Inferior parietal cortex (tissue), 1 donor: ENCODE measurements at regions not wholly inside any gene's neighbourhood (a gene's known extent, or its start where the extent isn't known, plus 50 kb on each side); places are given as distances from the start of the nearest gene placed in this dataset.
A peak's percentile ranks its signal among the peaks of the same experiment; 100 is the strongest.

ENCODE experiments used
- DNase-seq: peaks from one replicate; pipeline ENCODE4 v3.0.0-alpha.2; 2016; ENCODE audit errors: extremely low spot score

- DNase-seq: no peak
These were observed 98.4 kb upstream of the PAPOLG start for GRCh38 chr2:60657673-60658072.

- no peak for DNase-seq
These were observed 97.0 kb upstream of the PAPOLG start for GRCh38 chr2:60659026-60659425.

GRCh38 chr2:60661073-60661738 is 94.9 kb upstream of the PAPOLG start:
- DNase-seq: no peak

- DNase-seq: no peak
These were observed 93.3 kb upstream of the PAPOLG start for GRCh38 chr2:60662781-60663180.

GRCh38 chr2:60671966-60672365 is 84.1 kb upstream of the PAPOLG start:
- no peak for DNase-seq

GRCh38 chr2:60674524-60675165 is 81.4 kb upstream of the PAPOLG start:
- peak; percentile 81 for DNase-seq

- DNase-seq: peak; percentile 36
These were observed 80.8 kb upstream of the PAPOLG start for GRCh38 chr2:60675301-60675700.

- DNase-seq: peak; percentile 21
These were observed 79.2 kb upstream of the PAPOLG start for GRCh38 chr2:60676706-60677330.

GRCh38 chr2:60677356-60677755 is 78.7 kb upstream of the PAPOLG start:
- no peak for DNase-seq

GRCh38 chr2:60678551-60678950 is 77.5 kb upstream of the PAPOLG start:
- DNase-seq: no peak

- DNase-seq: no peak
These were observed 76.9 kb upstream of the PAPOLG start for GRCh38 chr2:60679036-60679780.

- DNase-seq: no peak
These were observed 62.5 kb upstream of the PAPOLG start for GRCh38 chr2:60693551-60693950.

- DNase-seq: no peak
These were observed 60.3 kb upstream of the PAPOLG start for GRCh38 chr2:60695793-60696192.

- no peak for DNase-seq
These were observed 56.5 kb upstream of the PAPOLG start for GRCh38 chr2:60699617-60700016.

GRCh38 chr2:60706021-60706420 is 50.0 kb upstream of the PAPOLG start:
- DNase-seq: no peak
